ENCODE measurements at regions not wholly inside any gene's neighbourhood (a gene's known extent, or its start where the extent isn't known, plus 50 kb on each side); places are given as distances from the start of the nearest gene placed in this dataset.
"Not testable (repeated sequence)": the region's sequence is repeated elsewhere in the genome, so short reads cannot be mapped to it uniquely, and the experiment has no call there.

- not testable (repeated sequence) for TF ChIP-seq CTCF, POLR2A (IDR thresholded peaks at IDR 0.05)
Observed at GRCh38 chr16:10275214-10275996, 93.2 kb upstream of the GRIN2A start.
